ENCODE measurements at regions not wholly inside any gene's neighbourhood (a gene's known extent, or its start where the extent isn't known, plus 50 kb on each side); places are given as distances from the start of the nearest gene placed in this dataset.

- H3K27ac ChIP-seq (replicated peaks in 1 of 4) = no peak overlapping the region
- intact Hi-C loops (cut with DNase I) = no loop called here
- DNase-seq (ENCODE audit: extremely low spot score) = no peak
- no peaks in the 10 kb centered on the region for H3K36me3 ChIP-seq
- 56% methylated on average over 3 of the region's 3 CpGs for WGBS
- no peaks in the 10 kb centered on the region for H3K9me3 ChIP-seq
- no peaks in the 10 kb centered on the region for H3K27me3 ChIP-seq
- H3K4me1 ChIP-seq = no peaks in the 10 kb centered on the region
- TF ChIP-seq EP300 (IDR thresholded peaks at IDR 0.05) (no peak), POLR2A (IDR thresholded peaks at IDR 0.05; ENCODE audit: low read depth) (no peak), POLR2AphosphoS5 (IDR thresholded peaks at IDR 0.05) (no peak), CTCF (IDR thresholded peaks at IDR 0.05) (no peak)
- no peak overlapping the region for H3K4me3 ChIP-seq
These were observed 134.4 kb downstream of the EFNB2 start for GRCh38 chr13:106401081-106401480.

GRCh38 chr13:106400289-106400688, 135.2 kb downstream of the EFNB2 start:
- TF ChIP-seq CTCF (IDR thresholded peaks at IDR 0.05) = no peak
- 100% methylated on average over 1 of the region's 1 CpG for WGBS
- intact Hi-C loops (cut with DNase I) = no loop called here

GRCh38 chr13:106398289-106398688, 137.2 kb downstream of the EFNB2 start:
- Histone ChIP-seq H3K27me3 (no peaks in the 10 kb centered on the region), H3K36me3 (no peaks in the 10 kb centered on the region), H3K9me3 (no peaks in the 10 kb centered on the region), H3K27ac (replicated peaks in 1 of 4) (no peak overlapping the region), H3K4me1 (no peaks in the 10 kb centered on the region), H3K4me3 (no peak overlapping the region)
- WGBS = 100% methylated on average over 1 of the region's 1 CpG
- no peak for TF ChIP-seq CTCF (IDR thresholded peaks at IDR 0.05)
- TF ChIP-seq POLR2A (IDR thresholded peaks at IDR 0.05; ENCODE audit: low read depth) = no peak
- no peak for TF ChIP-seq POLR2AphosphoS5 (IDR thresholded peaks at IDR 0.05)
- TF ChIP-seq EP300 (IDR thresholded peaks at IDR 0.05) = no peak
- no peak for DNase-seq (ENCODE audit: extremely low spot score)
- intact Hi-C loops (cut with DNase I) = no loop called here

More at GRCh38 chr13:106400289-106400688, 135.2 kb downstream of the EFNB2 start:
- no peaks in the 10 kb centered on the region for H3K36me3 ChIP-seq
- DNase-seq (ENCODE audit: extremely low spot score) = no peak
- no peaks in the 10 kb centered on the region for H3K9me3 ChIP-seq
- H3K4me1 ChIP-seq = no peaks in the 10 kb centered on the region
- no peak overlapping the region for H3K27ac ChIP-seq (replicated peaks in 1 of 4)
- H3K4me3 ChIP-seq = no peak overlapping the region
- no peaks in the 10 kb centered on the region for H3K27me3 ChIP-seq

GRCh38 chr13:106393776-106394175, 141.7 kb downstream of the EFNB2 start:
- intact Hi-C loops (cut with DNase I) = no loop called here
- Histone ChIP-seq H3K4me3 (no peak overlapping the region), H3K27me3 (no peaks in the 10 kb centered on the region), H3K9me3 (no peaks in the 10 kb centered on the region), H3K4me1 (no peaks in the 10 kb centered on the region), H3K27ac (replicated peaks in 1 of 4) (no peak overlapping the region), H3K36me3 (no peaks in the 10 kb centered on the region)
- 80% methylated on average over 3 of the region's 4 CpGs for WGBS
- TF ChIP-seq EP300 (IDR thresholded peaks at IDR 0.05) (no peak), POLR2A (IDR thresholded peaks at IDR 0.05; ENCODE audit: low read depth) (no peak), POLR2AphosphoS5 (IDR thresholded peaks at IDR 0.05) (no peak), CTCF (IDR thresholded peaks at IDR 0.05) (no peak)
- DNase-seq (ENCODE audit: extremely low spot score) = no peak

GRCh38 chr13:106391681-106392080, 143.8 kb downstream of the EFNB2 start:
- TF ChIP-seq EP300 (IDR thresholded peaks at IDR 0.05) = no peak
- TF ChIP-seq POLR2AphosphoS5 (IDR thresholded peaks at IDR 0.05) = no peak
- no peak for TF ChIP-seq CTCF (IDR thresholded peaks at IDR 0.05)
- TF ChIP-seq POLR2A (IDR thresholded peaks at IDR 0.05; ENCODE audit: low read depth) = no peak
- intact Hi-C loops (cut with DNase I) = no loop called here
- Histone ChIP-seq H3K36me3 (no peaks in the 10 kb centered on the region), H3K4me3 (no peak overlapping the region), H3K27me3 (no peaks in the 10 kb centered on the region), H3K27ac (replicated peaks in 1 of 4) (no peak overlapping the region), H3K9me3 (no peaks in the 10 kb centered on the region), H3K4me1 (no peaks in the 10 kb centered on the region)
- no peak for DNase-seq (ENCODE audit: extremely low spot score)
- WGBS = over 99% methylated on average over 6 of the region's 6 CpGs

Data from esophagus muscularis mucosa (tissue), 4 donors.